Epithelial cell of proximal tubule (primary cell): ENCODE measurements at regions not wholly inside any gene's neighbourhood (a gene's known extent, or its start where the extent isn't known, plus 50 kb on each side); places are given as distances from the start of the nearest gene placed in this dataset.
A peak's percentile ranks its signal among the peaks of the same experiment; 100 is the strongest.

Experiments
- DNase-seq: peaks from one replicate; pipeline ENCODE4 v3.0.0-alpha.2; 2011; ENCODE audit warnings: low read depth
- H3K4me3 ChIP-seq: 2 replicates; pipeline ENCODE4 v1.5.1; 2011; ENCODE audit warnings: low read depth, mild to moderate bottlenecking, low read length
- CTCF ChIP-seq: conservative IDR thresholded peaks from 2 replicates; pipeline ENCODE4 v1.5.1; 2012; ENCODE audit warnings: low read depth, mild to moderate bottlenecking, low read length

GRCh38 chr6:134840086-134840867 lies 109.6 kb downstream of the ALDH8A1 start:
- no peak for DNase-seq
- no peak for TF ChIP-seq CTCF
- H3K4me3 ChIP-seq, result no peak overlapping the region

GRCh38 chr6:134835993-134836392 lies 113.9 kb downstream of the ALDH8A1 start:
- DNase-seq, result no peak
- no peak overlapping the region for H3K4me3 ChIP-seq
- no peak for TF ChIP-seq CTCF

- H3K4me3 ChIP-seq, result no peak overlapping the region
- TF ChIP-seq CTCF, result no peak
- no peak for DNase-seq
These were observed 119.0 kb downstream of the ALDH8A1 start for GRCh38 chr6:134830940-134831339.

- no peak overlapping the region for H3K4me3 ChIP-seq
- DNase-seq, result no peak
- TF ChIP-seq CTCF, result no peak
These were observed 119.7 kb downstream of the ALDH8A1 start for GRCh38 chr6:134830194-134830593.

- H3K4me3 ChIP-seq, result no peak overlapping the region
- no peak for DNase-seq
- TF ChIP-seq CTCF, result no peak
These were observed 121.3 kb downstream of the ALDH8A1 start for GRCh38 chr6:134828641-134829040.

- H3K4me3 ChIP-seq, result no peak overlapping the region
- DNase-seq, result no peak
- peak; percentile 4 for TF ChIP-seq CTCF
These were observed 122.8 kb downstream of the ALDH8A1 start for GRCh38 chr6:134826889-134827737.
